Muscle of leg (tissue), 3 donors: ENCODE measurements at regions not wholly inside any gene's neighbourhood (a gene's known extent, or its start where the extent isn't known, plus 50 kb on each side); places are given as distances from the start of the nearest gene placed in this dataset.

Source experiments
- DNase-seq: peaks from one replicate; pipeline ENCODE4 v3.0.0; 2013
- H3K27ac ChIP-seq: one replicate; pipeline ENCODE4 v1.5.1; 2013; ENCODE audit warnings: mild to moderate bottlenecking, low read length, control low read depth
- H3K27me3 ChIP-seq: one replicate; pipeline ENCODE4 v1.6.1; 2013; ENCODE audit warnings: low read length; ENCODE audit not compliant: control insufficient read depth, insufficient read depth
- H3K36me3 ChIP-seq: one replicate; pipeline ENCODE4 v1.6.1; 2013; ENCODE audit warnings: low read length; ENCODE audit not compliant: control insufficient read depth, insufficient read depth
- H3K4me1 ChIP-seq: one replicate; pipeline ENCODE4 v1.6.1; 2013; ENCODE audit warnings: low read length; ENCODE audit not compliant: control insufficient read depth, insufficient read depth
- H3K4me3 ChIP-seq: one replicate; pipeline ENCODE4 v1.5.1; 2013; ENCODE audit warnings: low read length, control low read depth
- H3K9me3 ChIP-seq: replicated peaks from 2 replicates; pipeline ENCODE4 v1.6.1; 2013; ENCODE audit warnings: low read depth, low read length; ENCODE audit not compliant: control insufficient read depth
- WGBS: methylation state at CpG from one replicate; pipeline ENCODE4 v1.1.5; 2013; ENCODE audit warnings: missing lambda C conversion rate; ENCODE audit not compliant: insufficient coverage; 5-methylcytosine and 5-hydroxymethylcytosine counted together

GRCh38 chr1:226498640-226499008 is 49.9 kb upstream of the STUM start:
- DNase-seq: no peak
- H3K9me3 ChIP-seq: no peaks in the 10 kb centered on the region
- peaks cover 11% of the 10 kb centered on the region for H3K27me3 ChIP-seq
- no peak overlapping the region for H3K4me3 ChIP-seq
- no peak overlapping the region for H3K27ac ChIP-seq
- peaks cover 4% of the 10 kb centered on the region for H3K4me1 ChIP-seq
- WGBS: 45% methylated on average over 2 of the region's 6 CpGs
- H3K36me3 ChIP-seq: no peaks in the 10 kb centered on the region
